PC-9 (cell line): ENCODE measurements at regions not wholly inside any gene's neighbourhood (a gene's known extent, or its start where the extent isn't known, plus 50 kb on each side); places are given as distances from the start of the nearest gene placed in this dataset.

Source experiments
- BruUV-seq: library from RNA; stranded (reverse); fragments of 400-500 nt; replicated peaks from 2 replicates; lab custom pipeline; 2021; lab: Mats Ljungman, UMichigan
- CTCF ChIA-PET: fragments of 300-600 bp; sonication (Branson Sonifier 250); formaldehyde crosslinking; loops from one replicate; lab custom pipeline; 2022; ENCODE audit warnings: antibody characterized with exemption; lab: Charles Lee
- POLR2A ChIA-PET: fragments of 300-600 bp; sonication (Branson Sonifier 250); formaldehyde crosslinking; loops from one replicate; lab custom pipeline; 2022; ENCODE audit warnings: antibody characterized with exemption; ENCODE audit not compliant: unreplicated experiment; lab: Charles Lee
- DNase-seq, 2 experiments: peaks; one replicate each; pipeline versions ENCODE4 v3.0.0 to v3.0.0-alpha.2; 2015 to 2022; ENCODE audit warnings: mixed read lengths in 1 of 2
- H2AFZ ChIP-seq: fragments of 200-600 bp; sonication (generic); 2 replicates; pipeline ENCODE4 v1.8.1; 2017; ENCODE audit warnings: antibody characterized with exemption
- H3F3A ChIP-seq: fragments of 200-600 bp; sonication (generic); 2 replicates; pipeline ENCODE4 v1.8.1; 2017; ENCODE audit warnings: antibody characterized with exemption, mild to moderate bottlenecking, low read depth; ENCODE audit not compliant: insufficient read depth
- H3K27ac ChIP-seq: fragments of 200-600 bp; sonication (generic); 2 replicates; pipeline ENCODE4 v1.6.1; 2016; ENCODE audit warnings: mixed run types
- H3K27me3 ChIP-seq: fragments of 200-600 bp; sonication (generic); 2 replicates; pipeline ENCODE4 v1.6.1; 2016; ENCODE audit warnings: low read depth, mixed run types; ENCODE audit not compliant: insufficient read depth
- H3K36me3 ChIP-seq: fragments of 200-600 bp; sonication (generic); 2 replicates; pipeline ENCODE4 v1.6.1; 2016; ENCODE audit warnings: low read depth, mixed run types
- H3K4me1 ChIP-seq: fragments of 200-600 bp; sonication (generic); replicated peaks from 2 replicates; pipeline ENCODE4 v1.6.1; 2016; ENCODE audit warnings: mixed run types; ENCODE audit not compliant: insufficient read depth
- H3K4me2 ChIP-seq: fragments of 200-600 bp; sonication (generic); 2 replicates; pipeline ENCODE4 v1.6.1; 2017; ENCODE audit warnings: mixed run types
- H3K4me3 ChIP-seq: fragments of 200-600 bp; sonication (generic); 2 replicates; pipeline ENCODE4 v1.6.1; 2016; ENCODE audit warnings: mixed run types
- H3K79me2 ChIP-seq: fragments of 200-600 bp; sonication (generic); 2 replicates; pipeline ENCODE4 v1.6.1; 2017; ENCODE audit warnings: low read depth, mixed run types
- H3K9me2 ChIP-seq: fragments of 200-600 bp; sonication (generic); 2 replicates; pipeline ENCODE4 v1.8.1; 2017; ENCODE audit warnings: mild to moderate bottlenecking; ENCODE audit not compliant: insufficient read depth
- H3K9me3 ChIP-seq: fragments of 200-600 bp; sonication (generic); 2 replicates; pipeline ENCODE4 v1.8.1; 2016; ENCODE audit warnings: low read depth; ENCODE audit not compliant: insufficient read depth
- H4K20me1 ChIP-seq: fragments of 200-600 bp; sonication (generic); 2 replicates; pipeline ENCODE4 v1.8.1; 2017; ENCODE audit not compliant: insufficient read depth
- EZH2 ChIP-seq: fragments of 200-600 bp; sonication (generic); IDR thresholded peaks from 2 replicates; pipeline ENCODE4 v1.8.0; 2017; ENCODE audit warnings: antibody characterized with exemption, low read depth
- intact Hi-C: fragments of 100-400 bp; cut with micrococcal nuclease; formaldehyde crosslinking; loops from one replicate; pipeline ENCODE4 v1.10.0; 2022; ENCODE audit not compliant: unreplicated experiment
- TF ChIP-seq, protein P1 (sequence below): fragments of 200-600 bp; sonication (generic); conservative IDR thresholded peaks from 2 replicates; pipeline ENCODE4 v1.6.1; 2017; ENCODE audit warnings: mixed run types, antibody characterized with exemption, mild to moderate bottlenecking, moderate library complexity

DNA sequence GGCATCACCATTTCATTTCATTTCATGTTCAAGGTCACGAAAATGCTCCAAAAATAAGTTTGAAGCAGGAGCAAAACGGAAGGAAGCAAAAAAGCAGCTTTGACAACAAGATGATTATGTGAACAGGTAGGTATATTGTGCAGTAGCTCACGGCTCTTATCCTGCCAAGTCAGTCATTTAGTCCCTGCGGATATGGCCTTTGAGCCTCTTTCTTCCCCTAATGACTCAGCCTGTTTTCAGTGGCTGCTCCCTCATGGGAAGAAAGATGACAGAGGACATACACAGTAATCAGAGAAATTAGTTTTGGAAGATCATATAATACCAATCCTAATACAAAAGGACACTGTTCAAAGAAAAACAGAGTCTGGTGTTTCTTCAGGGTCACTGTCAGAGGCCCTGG is 155.8 kb upstream of the GRAMD2B start:
- H3K79me2 ChIP-seq, result no peaks in the 10 kb centered on the region
- H3K4me1 ChIP-seq, result no peaks in the 10 kb centered on the region
- no peaks in the 10 kb centered on the region for H3K27me3 ChIP-seq
- no peak for DNase-seq
- no peak overlapping the region for H3K27ac ChIP-seq
- no peaks in the 10 kb centered on the region for H3F3A ChIP-seq
- H3K9me2 ChIP-seq, result no peaks in the 10 kb centered on the region
- BruUV-seq, result no TSS peak
- no peaks in the 10 kb centered on the region for H3K36me3 ChIP-seq
- no peaks in the 10 kb centered on the region for H3K9me3 ChIP-seq
- intact Hi-C loops, result no loop called here
- CTCF ChIA-PET, result no interaction called here
- no peaks in the 10 kb centered on the region for H4K20me1 ChIP-seq
- no peak overlapping the region for H3K4me2 ChIP-seq
- H3K4me3 ChIP-seq, result no peak overlapping the region
- POLR2A ChIA-PET, result no interaction called here
- no peak overlapping the region for H2AFZ ChIP-seq
- TF ChIP-seq EZH2, result no peak
- TF ChIP-seq, protein P1, sequence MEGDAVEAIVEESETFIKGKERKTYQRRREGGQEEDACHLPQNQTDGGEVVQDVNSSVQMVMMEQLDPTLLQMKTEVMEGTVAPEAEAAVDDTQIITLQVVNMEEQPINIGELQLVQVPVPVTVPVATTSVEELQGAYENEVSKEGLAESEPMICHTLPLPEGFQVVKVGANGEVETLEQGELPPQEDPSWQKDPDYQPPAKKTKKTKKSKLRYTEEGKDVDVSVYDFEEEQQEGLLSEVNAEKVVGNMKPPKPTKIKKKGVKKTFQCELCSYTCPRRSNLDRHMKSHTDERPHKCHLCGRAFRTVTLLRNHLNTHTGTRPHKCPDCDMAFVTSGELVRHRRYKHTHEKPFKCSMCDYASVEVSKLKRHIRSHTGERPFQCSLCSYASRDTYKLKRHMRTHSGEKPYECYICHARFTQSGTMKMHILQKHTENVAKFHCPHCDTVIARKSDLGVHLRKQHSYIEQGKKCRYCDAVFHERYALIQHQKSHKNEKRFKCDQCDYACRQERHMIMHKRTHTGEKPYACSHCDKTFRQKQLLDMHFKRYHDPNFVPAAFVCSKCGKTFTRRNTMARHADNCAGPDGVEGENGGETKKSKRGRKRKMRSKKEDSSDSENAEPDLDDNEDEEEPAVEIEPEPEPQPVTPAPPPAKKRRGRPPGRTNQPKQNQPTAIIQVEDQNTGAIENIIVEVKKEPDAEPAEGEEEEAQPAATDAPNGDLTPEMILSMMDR, result no peak

DNA sequence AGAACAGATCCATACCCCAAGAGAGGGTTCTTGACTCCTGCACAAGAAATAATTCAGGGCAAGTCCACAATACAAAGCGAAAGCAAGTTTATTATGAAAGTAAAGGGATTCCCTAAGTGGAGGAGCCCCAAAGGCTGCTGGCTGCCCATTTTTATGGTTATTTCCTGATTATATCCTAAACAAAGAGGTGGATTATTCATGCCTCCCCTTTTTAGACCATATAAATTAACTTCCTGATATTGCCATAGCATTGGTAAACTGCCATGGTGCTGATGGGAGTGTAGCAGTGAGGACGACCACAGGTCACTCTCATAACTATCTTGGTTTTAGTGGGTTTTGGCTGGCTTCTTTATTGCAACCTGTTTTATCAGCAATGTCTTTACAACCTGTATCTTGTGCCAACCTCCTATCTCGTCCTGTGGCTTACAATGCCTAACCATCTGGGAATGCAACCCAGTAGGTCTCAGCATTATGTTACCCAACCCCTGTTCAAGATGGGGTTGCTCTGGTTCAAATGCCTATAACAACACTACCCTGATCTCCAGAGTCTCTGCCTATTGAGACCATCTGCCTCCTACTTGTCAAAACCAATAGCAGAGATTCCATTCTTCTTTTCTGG is 154.4 kb upstream of the GRAMD2B start:
- Histone ChIP-seq H3K4me1 (no peaks in the 10 kb centered on the region), H3K27ac (no peak overlapping the region), H3K9me3 (no peaks in the 10 kb centered on the region), H4K20me1 (no peaks in the 10 kb centered on the region), H3K36me3 (no peaks in the 10 kb centered on the region), H3K4me3 (no peak overlapping the region), H3K9me2 (no peaks in the 10 kb centered on the region), H3K4me2 (no peak overlapping the region), H2AFZ (no peak overlapping the region), H3K27me3 (no peaks in the 10 kb centered on the region), H3F3A (no peaks in the 10 kb centered on the region), H3K79me2 (no peaks in the 10 kb centered on the region)
- intact Hi-C loops, result no loop called here
- ChIA-PET CTCF (no interaction called here), POLR2A (no interaction called here)
- no peak for TF ChIP-seq EZH2
- TF ChIP-seq, protein P1, result no peak
- no peak for DNase-seq
- BruUV-seq, result no TSS peak

DNA sequence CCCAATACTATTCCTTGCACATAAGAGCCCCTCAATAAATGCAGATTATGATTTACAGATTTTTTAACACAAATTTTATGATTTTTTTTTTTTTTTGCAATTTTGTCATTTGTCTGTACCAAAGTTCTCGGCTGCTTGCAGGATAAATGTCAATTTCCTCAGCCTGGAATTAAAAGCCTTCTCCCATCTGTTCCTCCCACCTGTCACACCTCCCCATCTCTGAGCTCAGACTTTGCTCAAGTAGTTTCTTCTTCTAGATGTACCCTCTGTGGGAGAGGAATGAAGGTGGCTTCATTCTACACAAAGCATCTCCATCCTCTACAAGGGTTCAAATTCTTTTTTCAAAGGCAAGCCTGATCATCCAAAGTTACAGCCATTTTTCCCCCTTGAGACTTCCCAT is 153.7 kb upstream of the GRAMD2B start:
- Histone ChIP-seq H2AFZ (no peak overlapping the region), H3K4me2 (no peak overlapping the region), H3K9me3 (no peaks in the 10 kb centered on the region), H3F3A (no peaks in the 10 kb centered on the region), H3K36me3 (no peaks in the 10 kb centered on the region), H3K79me2 (no peaks in the 10 kb centered on the region), H3K27me3 (no peaks in the 10 kb centered on the region), H3K27ac (no peak overlapping the region), H3K4me3 (no peak overlapping the region), H3K4me1 (no peaks in the 10 kb centered on the region), H4K20me1 (no peaks in the 10 kb centered on the region), H3K9me2 (no peaks in the 10 kb centered on the region)
- intact Hi-C loops, result no loop called here
- ChIA-PET CTCF (no interaction called here), POLR2A (no interaction called here)
- TF ChIP-seq, protein P1, result no peak
- TF ChIP-seq EZH2, result no peak
- BruUV-seq, result no TSS peak
- no peak for DNase-seq
